ENCODE measurements at regions not wholly inside any gene's neighbourhood (a gene's known extent, or its start where the extent isn't known, plus 50 kb on each side); places are given as distances from the start of the nearest gene placed in this dataset.

GRCh38 chr6:28764014-28764723, 159.6 kb downstream of the TRIM27 start:
- in situ Hi-C loops (cut with MboI; ENCODE audit: low sequenced_read_pairs), result no loop called here

- in situ Hi-C loops (cut with MboI; ENCODE audit: low sequenced_read_pairs), result no loop called here
Measured at GRCh38 chr6:28764761-28765282, 159.0 kb downstream of the TRIM27 start.

- in situ Hi-C loops (cut with MboI; ENCODE audit: low sequenced_read_pairs), result no loop called here
Measured at GRCh38 chr6:28765978-28766351, 157.8 kb downstream of the TRIM27 start.

GRCh38 chr6:28766426-28766825, 157.4 kb downstream of the TRIM27 start:
- in situ Hi-C loops (cut with MboI; ENCODE audit: low sequenced_read_pairs), result no loop called here

- in situ Hi-C loops (cut with MboI; ENCODE audit: low sequenced_read_pairs), result no loop called here
Measured at GRCh38 chr6:28767133-28767532, 156.7 kb downstream of the TRIM27 start.

GRCh38 chr6:28767691-28768090, 156.1 kb downstream of the TRIM27 start:
- in situ Hi-C loops (cut with MboI; ENCODE audit: low sequenced_read_pairs), result no loop called here

GRCh38 chr6:28768187-28768913, 155.4 kb downstream of the TRIM27 start:
- in situ Hi-C loops (cut with MboI; ENCODE audit: low sequenced_read_pairs), result no loop called here

- in situ Hi-C loops (cut with MboI; ENCODE audit: low sequenced_read_pairs), result no loop called here
Measured at GRCh38 chr6:28769626-28770402, 154.0 kb downstream of the TRIM27 start.

- in situ Hi-C loops (cut with MboI; ENCODE audit: low sequenced_read_pairs), result no loop called here
Measured at GRCh38 chr6:28770732-28771131, 153.1 kb downstream of the TRIM27 start.

GRCh38 chr6:28771401-28772267, 152.2 kb downstream of the TRIM27 start:
- in situ Hi-C loops (cut with MboI; ENCODE audit: low sequenced_read_pairs), result no loop called here

- in situ Hi-C loops (cut with MboI; ENCODE audit: low sequenced_read_pairs), result no loop called here
Measured at GRCh38 chr6:28772480-28773381, 151.1 kb downstream of the TRIM27 start.

GRCh38 chr6:28774292-28775051, 149.3 kb downstream of the TRIM27 start:
- in situ Hi-C loops (cut with MboI; ENCODE audit: low sequenced_read_pairs), result no loop called here

- in situ Hi-C loops (cut with MboI; ENCODE audit: low sequenced_read_pairs), result no loop called here
Measured at GRCh38 chr6:28775052-28775376, 148.8 kb downstream of the TRIM27 start.

- in situ Hi-C loops (cut with MboI; ENCODE audit: low sequenced_read_pairs), result no loop called here
Measured at GRCh38 chr6:28775405-28776129, 148.2 kb downstream of the TRIM27 start.

GRCh38 chr6:28776269-28777146, 147.3 kb downstream of the TRIM27 start:
- in situ Hi-C loops (cut with MboI; ENCODE audit: low sequenced_read_pairs), result no loop called here

GRCh38 chr6:28777147-28777461, 146.7 kb downstream of the TRIM27 start:
- in situ Hi-C loops (cut with MboI; ENCODE audit: low sequenced_read_pairs), result no loop called here

GRCh38 chr6:28782113-28782673, 141.6 kb downstream of the TRIM27 start:
- in situ Hi-C loops (cut with MboI; ENCODE audit: low sequenced_read_pairs), result no loop called here
